NB4 (cell line): ENCODE measurements at regions not wholly inside any gene's neighbourhood (a gene's known extent, or its start where the extent isn't known, plus 50 kb on each side); places are given as distances from the start of the nearest gene placed in this dataset.

ENCODE experiments used
- DNase-seq: peaks from one replicate; pipeline ENCODE4 v3.0.0; 2010; ENCODE audit warnings: low read depth
- H3K4me3 ChIP-seq: one replicate; pipeline ENCODE4 v1.5.1; 2011; ENCODE audit warnings: mild to moderate bottlenecking, low read depth, low read length, moderate library complexity
- MYC ChIP-seq: IDR thresholded peaks from 2 replicates; pipeline ENCODE4 v1.6.1; 2011; ENCODE audit warnings: low read depth, low read length
- POLR2A ChIP-seq: IDR thresholded peaks from 2 replicates; pipeline ENCODE4 v1.6.1; 2011; ENCODE audit warnings: mild to moderate bottlenecking; ENCODE audit not compliant: insufficient read length; ENCODE audit errors: extremely low read depth
- TF ChIP-seq, protein P1 (sequence below): IDR thresholded peaks from 2 replicates; pipeline ENCODE4 v1.6.1; 2011; ENCODE audit warnings: low read depth, low read length
- TF ChIP-seq, protein P2 (sequence below): IDR thresholded peaks from one replicate; pipeline ENCODE4 v1.5.1; 2012; ENCODE audit warnings: low read depth, low read length

- DNase-seq = no peak
- TF ChIP-seq, protein P1, sequence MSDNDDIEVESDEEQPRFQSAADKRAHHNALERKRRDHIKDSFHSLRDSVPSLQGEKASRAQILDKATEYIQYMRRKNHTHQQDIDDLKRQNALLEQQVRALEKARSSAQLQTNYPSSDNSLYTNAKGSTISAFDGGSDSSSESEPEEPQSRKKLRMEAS = no peak
- TF ChIP-seq, protein P2, sequence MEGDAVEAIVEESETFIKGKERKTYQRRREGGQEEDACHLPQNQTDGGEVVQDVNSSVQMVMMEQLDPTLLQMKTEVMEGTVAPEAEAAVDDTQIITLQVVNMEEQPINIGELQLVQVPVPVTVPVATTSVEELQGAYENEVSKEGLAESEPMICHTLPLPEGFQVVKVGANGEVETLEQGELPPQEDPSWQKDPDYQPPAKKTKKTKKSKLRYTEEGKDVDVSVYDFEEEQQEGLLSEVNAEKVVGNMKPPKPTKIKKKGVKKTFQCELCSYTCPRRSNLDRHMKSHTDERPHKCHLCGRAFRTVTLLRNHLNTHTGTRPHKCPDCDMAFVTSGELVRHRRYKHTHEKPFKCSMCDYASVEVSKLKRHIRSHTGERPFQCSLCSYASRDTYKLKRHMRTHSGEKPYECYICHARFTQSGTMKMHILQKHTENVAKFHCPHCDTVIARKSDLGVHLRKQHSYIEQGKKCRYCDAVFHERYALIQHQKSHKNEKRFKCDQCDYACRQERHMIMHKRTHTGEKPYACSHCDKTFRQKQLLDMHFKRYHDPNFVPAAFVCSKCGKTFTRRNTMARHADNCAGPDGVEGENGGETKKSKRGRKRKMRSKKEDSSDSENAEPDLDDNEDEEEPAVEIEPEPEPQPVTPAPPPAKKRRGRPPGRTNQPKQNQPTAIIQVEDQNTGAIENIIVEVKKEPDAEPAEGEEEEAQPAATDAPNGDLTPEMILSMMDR = no peak
- TF ChIP-seq POLR2A = no peak
Observed at GRCh38 chr2:204321027-204321800, 224.1 kb upstream of the PARD3B start.

DNA sequence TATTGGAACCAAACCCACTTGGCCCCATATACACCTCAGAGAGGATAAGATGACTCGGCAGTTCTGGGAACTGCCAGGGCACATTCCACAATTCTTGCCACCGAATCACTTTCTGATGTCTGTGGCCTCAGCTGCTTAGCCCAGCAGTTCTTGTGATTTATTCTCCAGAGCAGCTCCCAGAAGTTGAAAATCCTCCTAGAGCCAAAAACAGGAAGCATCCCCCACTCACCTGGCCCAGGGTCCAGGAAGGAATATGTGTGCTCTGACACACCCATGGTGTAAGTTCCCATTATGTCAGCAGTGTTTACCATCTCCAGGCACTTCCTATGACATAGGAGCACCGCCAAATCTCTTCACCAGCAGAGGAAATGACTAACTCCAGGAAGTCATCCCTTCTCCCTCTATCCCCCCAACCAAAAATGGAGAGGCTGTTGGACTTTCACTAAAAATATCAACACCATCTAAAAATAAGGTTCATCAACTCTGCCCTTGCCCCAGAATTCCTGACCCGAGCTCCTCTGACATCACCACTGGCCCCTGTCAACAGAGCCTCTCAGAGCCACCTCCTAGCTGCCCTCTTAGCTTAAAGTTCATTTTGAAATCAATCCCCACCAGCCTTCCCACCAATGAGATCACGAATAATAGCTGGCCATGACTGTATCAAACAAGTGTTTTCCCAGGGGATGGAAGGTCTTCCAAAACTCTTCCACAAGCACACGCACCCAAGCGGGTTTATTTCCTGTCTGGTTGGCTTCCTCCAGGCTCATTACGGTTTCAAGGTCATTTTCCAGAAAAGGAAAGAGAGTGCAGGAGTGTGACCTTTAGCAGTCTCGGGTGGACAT lies 223.1 kb upstream of the PARD3B start:
- H3K4me3 ChIP-seq = no peak overlapping the region
- no peak for TF ChIP-seq MYC
- no peak for TF ChIP-seq POLR2A
- TF ChIP-seq, protein P1 = no peak
- TF ChIP-seq, protein P2 = no peak
- DNase-seq = no peak

More at GRCh38 chr2:204321027-204321800, 224.1 kb upstream of the PARD3B start:
- H3K4me3 ChIP-seq = no peak overlapping the region

DNA sequence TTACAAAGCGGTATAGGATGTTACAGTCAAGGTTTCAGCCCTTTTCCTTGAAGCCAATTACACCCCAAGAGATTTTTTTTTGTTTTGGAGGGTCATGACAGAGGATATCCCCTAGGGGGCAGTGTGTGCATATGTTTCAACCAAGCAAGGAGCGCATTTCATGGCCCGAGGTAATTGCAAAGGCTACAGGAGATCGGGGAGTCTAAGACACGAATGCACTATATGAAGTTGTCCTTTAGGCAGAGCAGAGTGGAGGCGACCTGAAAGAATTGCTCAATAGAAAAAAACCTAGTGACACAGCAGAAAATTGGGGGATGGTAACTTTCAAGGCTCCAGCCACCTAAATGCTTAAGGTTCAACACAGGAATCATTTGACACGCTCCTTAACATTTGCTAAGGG lies 219.8 kb upstream of the PARD3B start:
- TF ChIP-seq, protein P1 = no peak
- TF ChIP-seq MYC (no peak), POLR2A (no peak)
- TF ChIP-seq, protein P2 = peak; percentile 72

DNA sequence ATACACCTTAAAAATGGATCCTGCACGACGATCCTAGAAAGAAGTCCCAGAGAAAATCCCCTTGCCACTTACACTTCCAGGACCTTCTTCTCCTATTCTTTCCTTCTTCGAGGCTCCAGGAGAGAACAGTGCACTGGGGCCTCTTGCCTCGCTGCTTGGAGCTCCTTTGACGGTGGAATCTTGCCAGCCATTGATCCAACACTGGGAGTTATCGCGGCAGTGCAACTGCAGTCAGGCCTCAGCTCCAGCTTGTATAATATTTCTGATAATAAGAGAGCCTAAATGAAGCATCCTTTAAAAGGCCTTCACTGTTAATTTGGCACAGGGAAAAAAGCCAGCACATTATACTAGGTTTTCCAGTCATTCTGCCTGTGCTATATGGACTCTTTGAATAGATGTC lies 216.9 kb upstream of the PARD3B start:
- no peak overlapping the region for H3K4me3 ChIP-seq
- DNase-seq = no peak
- TF ChIP-seq POLR2A (no peak), MYC (no peak)
- TF ChIP-seq, protein P1 = no peak
- TF ChIP-seq, protein P2 = no peak

More for the DNA sequence above, 219.8 kb upstream of the PARD3B start:
- no peak overlapping the region for H3K4me3 ChIP-seq
- DNase-seq = peak; percentile 85

DNA sequence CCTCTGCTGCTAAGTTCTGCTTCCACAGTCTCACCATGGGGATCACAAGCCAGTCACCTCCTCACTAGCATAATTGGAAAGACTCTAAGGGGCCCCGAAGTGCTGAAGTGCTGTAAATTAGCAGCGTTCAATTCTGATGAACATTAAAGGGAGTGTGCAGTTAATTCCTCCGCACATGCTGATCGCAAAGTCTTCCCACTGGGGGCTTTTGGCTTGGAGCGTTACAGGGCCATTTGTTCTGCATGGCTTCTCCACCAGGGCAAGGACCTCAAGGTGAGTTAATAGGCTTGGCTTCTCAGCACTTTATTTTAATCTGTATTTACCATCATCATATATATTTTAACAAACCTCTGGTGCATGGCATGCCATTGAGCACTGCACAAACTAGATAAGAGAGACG lies 216.3 kb upstream of the PARD3B start:
- no peak for DNase-seq
- no peak overlapping the region for H3K4me3 ChIP-seq
- TF ChIP-seq, protein P1 = no peak
- no peak for TF ChIP-seq POLR2A
- TF ChIP-seq, protein P2 = no peak
- TF ChIP-seq MYC = no peak
